Stimulated activated CD8-positive, alpha-beta memory T cell treated with anti-CD3 and anti-CD28 coated beads, Interleukin-7, amount 100 ng/mL, for 24 hours (primary cell): ENCODE measurements at regions not wholly inside any gene's neighbourhood (a gene's known extent, or its start where the extent isn't known, plus 50 kb on each side); places are given as distances from the start of the nearest gene placed in this dataset.

Source experiments
- DNase-seq: peaks from one replicate; pipeline ENCODE4 v3.0.0-alpha.2; 2020; ENCODE audit warnings: low read depth

DNA sequence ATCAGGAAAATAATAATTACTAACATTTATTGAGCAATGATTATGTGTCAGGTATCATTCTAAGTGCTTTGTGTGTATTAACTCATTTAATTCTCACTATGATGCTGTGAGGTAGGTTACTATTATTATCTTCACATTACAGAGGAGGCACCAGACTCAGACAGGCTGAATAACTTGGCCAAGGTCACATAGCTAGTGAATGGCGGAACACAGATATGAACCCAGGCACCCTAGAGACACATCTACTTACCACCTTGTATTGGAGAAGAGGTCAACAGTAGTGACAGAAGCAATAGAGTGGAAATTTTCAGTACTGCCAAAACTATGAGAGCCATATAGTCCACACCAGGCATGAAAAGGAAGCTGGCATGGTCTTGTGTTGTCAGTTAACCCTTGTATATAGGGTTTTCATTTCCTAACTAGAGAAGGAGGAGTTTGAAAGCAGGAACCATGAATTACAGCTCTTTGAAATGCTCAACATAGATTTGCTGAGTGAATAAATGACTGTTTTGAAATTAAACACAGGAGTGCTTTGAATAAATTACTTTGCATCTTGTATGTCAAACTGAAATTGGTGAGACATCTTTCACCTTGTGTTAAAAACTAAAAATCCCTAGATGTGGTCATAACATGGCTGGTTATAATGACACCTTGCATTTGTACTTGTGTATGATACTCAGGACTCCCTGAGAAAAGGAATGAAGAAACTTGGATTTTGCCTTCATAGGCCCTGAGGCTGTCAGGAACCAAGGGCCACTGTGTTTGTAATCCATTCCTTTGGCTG is 71.8 kb downstream of the RTL9 start:
- no peak for DNase-seq

DNA sequence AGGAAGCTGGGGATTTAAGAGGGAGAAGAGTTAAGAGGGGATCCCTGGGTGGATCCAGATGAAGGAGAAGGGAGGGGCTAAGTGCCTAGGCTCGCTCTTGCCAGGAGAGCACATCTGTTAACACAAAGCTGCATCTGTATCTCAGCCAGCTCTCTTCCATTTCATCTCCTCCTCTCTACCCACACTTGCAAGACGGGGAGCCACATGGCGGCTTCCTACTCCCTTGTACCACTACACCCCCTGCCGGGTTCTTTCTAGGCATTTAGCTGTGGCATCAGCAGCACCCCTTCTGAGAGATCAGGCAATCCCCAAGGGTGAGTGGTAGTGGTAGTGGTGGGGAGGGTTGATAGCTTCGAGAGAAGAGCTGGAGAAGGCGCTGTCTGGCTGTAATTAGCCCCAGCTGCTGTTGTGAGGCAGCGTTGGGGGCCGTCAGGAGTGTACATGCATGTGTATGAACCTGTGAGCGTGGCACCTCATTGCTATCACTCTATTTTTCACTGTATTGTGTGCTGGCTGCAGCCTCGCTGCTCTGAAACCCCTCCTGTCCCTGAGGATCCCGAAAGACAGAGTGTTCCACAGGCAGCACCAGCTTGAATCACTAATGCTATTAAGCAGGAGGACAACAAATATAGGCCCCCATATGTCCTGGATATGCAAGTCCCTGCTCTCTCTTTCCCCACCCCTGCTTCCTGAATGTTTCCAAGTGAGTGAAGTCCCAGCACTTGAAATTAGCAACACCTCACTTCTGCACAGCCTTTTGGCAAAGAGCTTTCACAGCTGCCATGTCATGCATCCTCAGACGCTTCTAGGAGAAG is 73.7 kb downstream of the RTL9 start:
- no peak for DNase-seq

DNA sequence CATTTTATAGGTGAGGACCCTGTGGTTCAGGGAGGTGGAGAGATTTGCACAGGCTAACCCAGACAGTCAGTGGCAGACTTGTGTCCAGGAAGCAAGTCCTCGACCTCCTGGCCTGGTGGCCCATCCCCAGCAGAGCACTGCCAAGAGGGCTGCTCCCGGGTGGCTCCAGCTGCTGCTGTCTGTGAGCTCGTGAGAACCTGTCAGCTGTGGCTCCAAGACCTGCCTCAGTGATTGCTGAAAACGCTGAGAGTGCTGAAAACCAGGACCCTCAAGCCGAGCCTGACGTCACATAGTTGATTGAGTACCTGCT is 74.2 kb downstream of the RTL9 start:
- no peak for DNase-seq

DNA sequence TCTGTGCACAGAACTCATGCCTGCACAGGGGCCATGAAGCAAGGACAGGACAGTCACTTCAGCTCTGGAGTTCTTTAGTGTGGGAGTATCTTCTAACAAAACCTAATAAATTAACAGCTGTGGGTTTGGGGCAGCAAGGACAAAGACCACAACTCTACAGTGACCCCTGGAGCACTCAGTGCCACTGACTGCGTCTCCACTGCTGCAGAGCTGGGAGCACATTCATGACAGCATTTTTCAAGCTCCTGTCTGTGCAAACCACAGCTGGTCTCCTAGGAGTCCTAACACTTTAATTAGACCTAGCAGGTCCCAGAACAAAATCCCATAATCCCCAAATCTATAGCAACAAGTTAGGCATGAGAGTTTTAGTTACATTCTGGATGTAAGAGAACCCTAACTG is 76.5 kb downstream of the RTL9 start:
- DNase-seq: no peak

DNA sequence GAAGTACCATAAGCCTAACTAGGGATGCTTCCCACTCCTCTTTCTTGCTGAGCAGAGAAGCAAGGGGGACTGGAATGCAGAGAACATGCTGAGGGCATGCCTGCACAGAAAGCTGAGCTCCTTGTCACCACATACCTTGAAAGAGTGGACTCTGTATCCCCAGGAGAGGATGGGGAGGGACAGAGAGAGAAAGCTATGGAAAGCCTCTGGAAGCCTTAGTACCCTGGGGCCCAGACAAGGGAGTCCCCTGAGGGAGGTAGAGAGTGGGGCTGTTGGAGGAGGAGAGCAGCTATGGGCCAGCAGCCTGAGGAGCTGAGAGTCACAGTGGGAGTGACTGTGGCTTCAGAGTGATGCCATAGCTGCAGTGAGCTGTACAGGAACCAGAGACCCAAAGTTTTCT is 77.9 kb downstream of the RTL9 start:
- no peak for DNase-seq

DNA sequence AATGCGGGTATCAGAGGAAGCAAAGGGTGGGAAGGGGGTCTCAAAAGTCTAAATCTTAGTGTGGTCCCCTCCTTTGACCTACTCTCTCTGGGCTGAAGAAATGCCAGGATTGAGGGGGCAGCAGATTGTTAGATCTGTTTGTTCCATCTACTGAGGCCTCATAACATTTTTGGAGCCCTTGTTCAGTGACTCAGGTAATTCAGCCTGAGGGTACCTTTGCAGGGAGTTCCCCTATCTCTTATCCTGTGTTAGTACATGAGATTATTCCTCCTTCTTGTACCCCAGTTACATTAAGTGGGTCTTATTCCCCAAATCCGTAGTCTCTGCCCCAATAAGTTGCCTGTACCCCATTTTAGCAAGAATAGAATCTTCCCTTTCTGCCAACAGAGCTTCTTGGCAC is 79.0 kb downstream of the RTL9 start:
- DNase-seq: no peak

DNA sequence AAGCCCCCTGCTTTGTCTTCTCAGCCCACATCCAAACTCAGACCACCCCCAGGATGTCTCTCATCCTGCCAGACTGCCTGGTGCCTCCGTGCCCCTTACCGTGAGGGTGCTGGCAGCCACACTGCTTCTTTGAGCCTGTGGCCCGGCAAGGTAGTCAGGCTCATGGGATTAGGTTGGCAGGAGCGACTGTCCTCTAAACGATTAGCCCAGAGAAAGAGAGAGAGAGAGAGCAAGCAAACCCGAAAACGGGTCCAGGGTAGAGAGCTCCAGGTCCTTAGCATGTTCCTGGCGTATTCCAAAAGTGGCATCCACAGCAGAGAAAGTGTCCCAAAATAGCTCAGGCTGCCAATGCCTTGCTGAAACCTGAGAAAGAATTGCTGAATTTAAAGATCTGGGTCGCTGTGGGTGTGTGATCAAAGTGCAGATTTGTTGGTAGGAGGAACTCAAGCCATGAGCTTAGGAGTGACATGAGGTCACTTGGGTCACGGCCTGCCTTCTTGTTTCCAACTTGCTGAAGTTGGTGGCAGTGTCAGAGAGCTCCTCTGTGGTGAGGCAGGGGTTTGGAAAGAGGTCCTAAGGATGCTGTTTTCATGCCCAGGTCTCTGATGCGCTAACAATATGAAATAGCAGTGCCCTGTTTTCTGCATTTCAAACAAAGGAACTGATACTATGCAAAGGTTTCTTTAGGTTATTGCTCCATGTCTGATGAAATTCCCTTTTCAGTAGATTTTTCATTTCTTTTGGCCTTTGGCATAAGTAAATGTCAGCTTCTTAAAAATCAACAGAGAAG is 81.6 kb downstream of the RTL9 start:
- no peak for DNase-seq

DNA sequence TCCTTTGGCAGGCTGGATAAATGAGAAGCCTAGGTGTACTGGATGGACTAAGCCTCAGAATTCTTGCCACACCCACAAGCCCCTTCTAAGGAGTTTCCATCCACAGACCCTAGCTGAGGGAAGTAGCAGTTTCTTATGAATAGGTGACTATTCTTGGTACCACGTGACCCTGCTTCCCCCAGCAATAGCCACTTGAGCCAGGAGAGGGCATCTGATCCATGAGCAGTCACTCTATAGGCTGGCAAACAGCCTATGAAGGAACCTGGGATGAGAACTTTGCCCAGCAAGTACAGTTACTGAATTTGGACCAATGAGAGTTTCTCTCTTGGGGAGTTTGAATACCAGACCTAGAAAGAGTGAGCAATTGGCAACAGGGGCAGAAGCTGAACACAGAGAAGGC is 84.0 kb downstream of the RTL9 start:
- DNase-seq: no peak

DNA sequence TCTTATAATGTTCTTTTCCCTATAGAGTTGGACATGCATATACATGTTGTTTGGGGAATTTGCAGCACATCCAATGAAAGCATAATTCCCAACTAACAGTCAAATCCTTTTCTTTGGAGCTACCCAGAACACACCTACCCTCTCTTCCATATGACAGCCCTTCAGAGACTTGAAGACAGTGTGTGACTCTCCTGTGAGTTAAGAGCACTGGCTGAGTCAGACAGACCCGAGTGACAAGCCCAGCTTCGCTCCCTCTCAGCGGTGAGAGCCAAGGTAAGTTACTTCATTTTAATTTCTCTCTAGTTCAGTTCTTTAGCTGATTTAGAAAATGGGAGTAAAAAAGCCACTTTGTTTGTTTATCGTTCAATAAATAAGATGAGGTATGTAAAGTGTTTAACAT is 86.3 kb downstream of the RTL9 start:
- DNase-seq: no peak

DNA sequence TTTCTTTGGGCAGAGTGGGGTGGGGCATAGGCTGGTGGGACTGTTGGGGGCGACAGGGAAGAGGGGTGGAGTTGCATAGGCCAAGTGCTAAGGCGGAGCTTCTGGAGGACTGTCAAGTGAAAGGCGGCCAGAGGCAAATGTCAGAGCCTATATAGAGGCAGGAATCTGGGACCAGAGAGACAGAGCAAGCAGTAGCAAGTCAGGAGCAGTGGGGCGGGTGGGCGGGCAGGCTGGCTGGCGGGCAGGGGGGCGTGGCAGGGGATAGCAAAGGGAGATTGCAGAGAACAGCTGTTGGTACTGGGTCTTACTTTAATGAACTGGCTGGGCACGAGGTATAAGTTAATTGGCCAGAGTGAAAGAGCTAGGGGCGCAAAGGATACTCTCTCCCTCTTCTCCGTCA is 89.8 kb downstream of the RTL9 start:
- DNase-seq: no peak

DNA sequence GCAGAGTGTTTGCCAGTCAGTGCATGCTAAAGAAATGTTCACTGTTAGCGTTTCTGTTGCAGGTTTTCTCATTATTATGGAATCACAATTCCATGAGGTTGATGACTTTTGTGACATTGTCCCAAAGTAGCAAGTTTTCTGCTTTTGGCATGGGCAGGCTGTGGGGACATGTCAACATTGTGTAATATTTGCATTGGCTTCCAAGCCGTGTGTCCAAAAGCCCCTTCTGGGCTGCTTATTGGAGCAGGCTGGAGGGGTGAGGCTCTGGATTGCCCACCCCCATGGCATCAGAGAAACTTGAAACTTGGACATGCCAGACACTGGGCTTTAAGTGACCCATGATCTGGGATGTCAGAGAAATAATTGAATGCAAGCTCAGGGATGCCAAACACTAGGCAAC is 90.7 kb downstream of the RTL9 start:
- DNase-seq: no peak

DNA sequence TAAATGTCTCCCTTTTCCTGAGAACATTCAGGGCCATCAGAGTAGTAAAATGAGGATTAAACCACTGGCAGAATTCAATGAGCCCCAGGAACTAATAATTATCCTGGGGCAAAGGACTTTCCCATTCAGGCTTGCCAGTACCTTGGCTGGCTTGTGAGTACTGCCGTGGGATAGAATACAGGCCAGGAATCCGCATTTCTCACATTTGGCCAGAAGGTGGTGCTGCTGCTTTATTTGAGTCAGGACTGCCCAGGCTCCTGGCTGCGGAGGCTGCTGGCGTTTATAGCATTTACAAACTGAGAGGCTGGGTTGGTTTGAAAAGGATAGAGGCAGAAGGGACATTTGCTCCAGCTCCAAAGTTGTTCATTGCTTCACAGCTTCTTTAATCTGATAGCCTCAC is 91.4 kb downstream of the RTL9 start:
- peak; percentile 1 for DNase-seq

DNA sequence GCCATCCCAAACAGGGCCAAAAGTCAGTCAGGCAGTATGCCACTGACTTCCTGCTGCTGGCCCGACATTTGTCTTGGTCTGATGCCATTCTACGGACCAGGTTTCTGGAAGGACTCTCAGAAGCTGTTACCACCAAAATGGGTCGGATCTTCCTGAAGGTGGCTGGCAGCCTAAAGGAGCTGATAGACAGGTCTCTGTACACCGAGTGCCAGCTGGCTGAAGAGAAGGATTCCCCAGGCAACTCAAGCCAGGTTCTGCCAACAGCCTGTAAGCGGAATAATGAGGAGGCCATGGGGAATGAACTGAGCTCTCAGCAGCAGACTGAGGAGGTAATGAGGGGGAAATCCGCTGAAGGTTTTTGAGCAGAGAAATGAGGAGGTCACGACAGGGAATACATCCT is 95.7 kb downstream of the RTL9 start:
- DNase-seq: no peak

DNA sequence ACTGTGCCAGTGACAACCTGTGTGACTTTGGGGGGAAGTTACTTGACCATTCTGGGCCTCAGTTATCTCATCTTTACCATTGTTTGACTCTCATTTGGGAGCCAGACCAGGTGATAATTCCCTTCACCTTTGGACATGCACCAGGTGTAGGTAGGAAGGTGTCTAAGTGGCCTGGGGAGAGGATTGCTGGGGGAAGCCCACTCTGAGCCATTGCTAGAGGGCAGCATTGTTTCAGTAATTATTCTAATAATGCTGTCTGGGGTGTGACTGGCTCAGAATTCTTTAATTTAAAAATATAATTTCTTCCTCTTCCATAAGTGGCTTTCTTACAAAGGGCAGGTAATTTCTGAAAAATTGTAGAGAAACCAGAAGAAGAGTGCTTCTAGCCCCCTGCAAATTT is 104.3 kb downstream of the RTL9 start:
- DNase-seq: no peak

DNA sequence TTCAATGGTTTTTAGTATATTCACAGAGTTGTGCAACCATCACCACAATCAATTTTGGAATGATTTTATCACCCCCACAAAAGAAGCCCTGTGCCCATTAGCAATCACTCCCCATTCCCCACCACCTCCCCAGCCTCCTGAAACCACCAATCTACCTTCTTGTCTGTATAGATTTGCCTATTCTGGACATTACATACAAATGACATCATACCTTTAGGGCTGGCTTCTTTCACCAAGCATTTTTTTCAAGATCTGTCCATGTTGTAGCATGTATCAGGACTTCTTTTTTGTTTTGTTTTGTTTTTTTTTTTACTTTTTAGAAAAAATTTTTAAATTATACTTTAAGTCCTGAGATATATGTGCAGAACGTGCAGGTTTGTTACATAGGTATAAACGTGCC is 108.1 kb downstream of the RTL9 start:
- DNase-seq: no peak

DNA sequence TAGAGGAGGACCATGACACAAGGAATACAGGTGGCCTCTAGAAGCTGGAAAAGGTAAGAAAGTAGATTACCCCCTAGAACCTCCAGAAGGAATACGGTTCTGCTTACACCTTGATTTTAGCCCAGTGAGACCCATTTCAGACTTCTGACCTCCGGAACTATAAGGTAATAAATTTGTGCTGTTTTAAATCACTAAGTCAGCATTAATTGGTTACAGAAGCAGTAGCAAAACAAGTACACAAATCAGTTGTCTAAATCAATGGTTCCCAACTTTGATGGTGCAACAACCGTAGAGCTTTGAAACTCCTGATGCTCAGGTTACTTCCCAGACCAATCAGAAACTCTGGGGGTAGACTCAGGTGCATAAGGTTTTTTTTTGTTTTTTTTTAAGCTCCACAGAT is 113.6 kb downstream of the RTL9 start:
- no peak for DNase-seq

DNA sequence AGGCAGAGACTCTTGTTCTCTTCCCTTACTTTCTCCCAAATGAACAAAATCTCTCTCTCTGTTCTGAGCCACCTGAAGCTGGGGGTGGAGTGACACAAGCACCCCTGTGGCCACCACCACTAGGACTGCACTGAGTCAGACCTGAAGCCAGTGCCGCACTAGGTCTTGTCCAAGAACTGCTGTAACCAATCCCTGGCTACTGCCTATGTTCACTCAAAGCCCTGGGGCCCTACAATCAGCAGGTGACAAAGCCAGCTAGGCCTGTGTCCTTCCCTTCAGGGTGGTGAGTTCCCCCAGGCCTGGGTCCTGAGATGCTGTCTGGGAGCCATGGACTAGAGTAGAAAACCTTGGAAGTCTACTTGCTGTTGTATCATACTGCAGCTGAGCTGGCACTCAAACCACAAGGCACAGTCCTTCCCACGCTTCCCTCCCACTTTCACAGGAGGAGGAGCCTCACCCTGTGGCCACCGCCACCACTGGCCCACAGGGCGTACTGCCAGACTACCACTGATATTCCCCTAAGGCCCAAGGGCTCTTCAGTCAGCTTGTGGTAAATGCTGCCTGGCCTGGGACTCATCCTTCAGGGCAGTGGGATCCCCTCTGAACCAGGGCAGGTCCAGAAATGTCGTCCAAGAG is 119.1 kb downstream of the RTL9 start:
- DNase-seq: no peak

DNA sequence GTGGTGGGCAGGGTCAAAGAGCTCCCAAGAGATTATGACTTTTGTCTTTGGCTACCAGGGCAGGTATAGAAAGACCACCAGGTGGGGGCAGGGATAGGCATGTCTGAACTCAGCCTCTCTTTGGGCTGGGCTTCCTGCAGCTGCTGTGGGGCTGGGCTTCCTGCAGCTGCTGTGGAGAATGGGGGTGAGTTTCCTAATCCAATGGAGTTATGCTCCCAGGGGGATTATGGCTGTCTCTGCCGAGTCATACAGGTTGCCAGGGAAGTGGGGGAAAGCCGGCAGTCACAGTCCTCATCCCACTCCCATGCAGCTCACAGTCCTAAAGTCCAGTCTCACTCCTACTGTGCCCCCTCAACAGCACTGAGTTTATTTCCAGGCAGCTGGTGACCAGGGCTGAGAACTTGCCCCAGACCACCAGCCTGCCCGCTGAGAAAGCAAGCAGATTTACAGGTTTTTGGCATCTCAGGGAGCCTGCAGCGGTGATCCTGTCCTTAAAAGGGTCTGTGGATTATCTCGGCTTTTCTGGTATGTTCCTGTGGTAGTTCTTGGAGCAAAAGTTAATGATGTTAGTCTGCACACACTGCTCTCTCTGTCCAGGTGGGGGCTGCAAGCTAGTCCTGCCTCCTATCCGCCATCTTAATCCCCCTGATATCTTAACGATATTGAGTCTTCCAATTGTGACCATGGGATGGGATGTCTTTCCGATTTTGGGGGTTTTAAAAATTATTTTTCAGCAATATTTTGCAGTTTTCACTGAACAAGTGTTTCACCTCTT is 133.4 kb downstream of the RTL9 start:
- no peak for DNase-seq

DNA sequence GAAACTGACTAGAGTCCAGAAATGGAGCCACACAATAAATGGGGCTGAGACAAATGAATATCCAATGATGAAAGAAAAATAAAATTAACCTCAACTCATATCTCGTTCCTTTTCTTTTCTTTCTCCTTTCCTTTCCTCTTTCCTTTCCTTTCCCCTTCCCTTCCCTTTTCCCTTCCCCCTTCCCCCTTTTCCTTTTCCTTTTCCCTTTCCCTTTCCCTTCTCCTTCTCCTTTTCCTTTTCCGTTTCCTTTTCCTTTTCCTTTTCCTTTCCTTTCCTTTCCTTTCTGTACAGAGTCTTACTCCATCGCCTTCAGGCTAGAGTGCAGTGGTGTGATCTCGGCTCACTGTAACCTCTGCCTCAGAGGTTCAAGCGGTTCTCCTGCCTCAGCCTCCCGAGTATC is 146.3 kb downstream of the RTL9 start:
- no peak for DNase-seq

DNA sequence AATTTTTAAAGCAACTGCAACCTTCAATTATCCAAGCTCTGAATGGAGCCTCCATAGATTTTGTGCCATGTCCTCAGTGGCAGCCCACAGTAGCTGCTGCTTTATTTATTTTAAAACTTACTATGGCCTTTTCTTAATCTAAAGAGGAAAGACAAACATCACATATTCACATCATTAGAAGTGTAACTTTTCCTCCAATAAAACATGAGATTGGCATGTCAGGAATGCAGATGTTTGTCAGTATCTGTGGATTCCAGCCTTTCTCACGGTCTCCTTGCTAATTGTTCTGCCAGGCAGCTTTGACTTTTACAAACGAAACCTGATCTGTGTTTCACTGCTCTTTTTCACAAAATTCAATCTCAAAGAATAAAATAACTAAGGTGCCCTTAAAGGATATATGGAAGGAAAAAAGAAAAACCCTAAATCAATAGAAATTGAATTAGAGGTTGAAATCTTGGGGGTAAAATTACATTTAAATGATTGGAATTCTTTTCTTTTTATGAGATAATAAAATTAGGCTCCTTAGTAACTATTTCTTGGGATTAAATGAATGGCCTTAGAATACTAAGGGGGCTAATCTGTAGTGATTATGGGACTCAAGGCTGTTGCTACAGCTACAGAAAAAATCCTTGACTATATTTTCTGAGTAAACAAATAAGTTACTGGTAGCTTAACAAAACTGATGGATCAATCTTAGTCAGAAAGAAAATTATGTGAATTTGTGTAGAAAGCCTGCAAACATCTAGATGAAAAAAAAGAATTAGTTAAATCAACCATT is 151.3 kb downstream of the RTL9 start:
- no peak for DNase-seq

DNA sequence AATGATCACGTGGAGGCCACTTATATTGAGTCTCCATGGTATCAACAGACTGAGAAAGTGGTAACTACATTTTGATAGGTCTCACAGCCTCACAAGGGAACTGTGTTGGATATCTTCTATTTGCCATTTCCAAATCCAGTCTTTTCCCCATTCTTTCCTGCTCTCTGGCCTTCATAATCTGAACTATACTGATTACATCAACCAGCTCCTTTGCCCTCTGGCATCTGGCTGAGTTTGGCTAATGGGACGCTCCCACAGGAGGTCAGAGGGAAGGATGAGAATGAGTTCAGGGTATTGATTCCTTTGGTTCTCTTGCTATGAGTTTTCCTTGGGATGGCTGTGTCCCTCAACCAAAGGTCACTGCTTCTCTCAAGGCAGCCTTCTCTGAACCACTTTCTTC is 152.6 kb downstream of the RTL9 start:
- no peak for DNase-seq
